ENCODE measurements at regions not wholly inside any gene's neighbourhood (a gene's known extent, or its start where the extent isn't known, plus 50 kb on each side); places are given as distances from the start of the nearest gene placed in this dataset.
"Not testable (repeated sequence)": the region's sequence is repeated elsewhere in the genome, so short reads cannot be mapped to it uniquely, and the experiment has no call there.

GRCh38 chr18:14958701-14959100 lies 210.7 kb downstream of the ANKRD30B start:
- H3K4me3 ChIP-seq (ENCODE audit: low read length) = no peak overlapping the region
- no peak for TF ChIP-seq CTCF (IDR thresholded peaks at IDR 0.05; ENCODE audit: insufficient read depth, low read depth, low read length, missing control alignments)
- no peak for DNase-seq (ENCODE audit: low read depth)

GRCh38 chr18:14959550-14959949 lies 211.6 kb downstream of the ANKRD30B start:
- no peak for TF ChIP-seq CTCF (IDR thresholded peaks at IDR 0.05; ENCODE audit: insufficient read depth, low read depth, low read length, missing control alignments)
- H3K4me3 ChIP-seq (ENCODE audit: low read length) = no peak overlapping the region
- no peak for DNase-seq (ENCODE audit: low read depth)

GRCh38 chr18:14961991-14962390 lies 214.0 kb downstream of the ANKRD30B start:
- H3K4me3 ChIP-seq (ENCODE audit: low read length) = no peak overlapping the region
- no peak for DNase-seq (ENCODE audit: low read depth)
- no peak for TF ChIP-seq CTCF (IDR thresholded peaks at IDR 0.05; ENCODE audit: insufficient read depth, low read depth, low read length, missing control alignments)

GRCh38 chr18:14962626-14963025 lies 214.7 kb downstream of the ANKRD30B start:
- no peak overlapping the region for H3K4me3 ChIP-seq (ENCODE audit: low read length)
- TF ChIP-seq CTCF (IDR thresholded peaks at IDR 0.05; ENCODE audit: insufficient read depth, low read depth, low read length, missing control alignments) = no peak
- DNase-seq (ENCODE audit: low read depth) = no peak

- no peak for DNase-seq (ENCODE audit: low read depth)
- H3K4me3 ChIP-seq (ENCODE audit: low read length) = no peak overlapping the region
- no peak for TF ChIP-seq CTCF (IDR thresholded peaks at IDR 0.05; ENCODE audit: insufficient read depth, low read depth, low read length, missing control alignments)
These were observed 215.3 kb downstream of the ANKRD30B start for GRCh38 chr18:14963246-14963645.

GRCh38 chr18:14964002-14964401 lies 216.0 kb downstream of the ANKRD30B start:
- TF ChIP-seq CTCF (IDR thresholded peaks at IDR 0.05; ENCODE audit: insufficient read depth, low read depth, low read length, missing control alignments) = no peak
- H3K4me3 ChIP-seq (ENCODE audit: low read length) = no peak overlapping the region

GRCh38 chr18:14964406-14964805 lies 216.4 kb downstream of the ANKRD30B start:
- TF ChIP-seq CTCF (IDR thresholded peaks at IDR 0.05; ENCODE audit: insufficient read depth, low read depth, low read length, missing control alignments) = no peak
- DNase-seq (ENCODE audit: low read depth) = no peak
- no peak overlapping the region for H3K4me3 ChIP-seq (ENCODE audit: low read length)

More at GRCh38 chr18:14964002-14964401, 216.0 kb downstream of the ANKRD30B start:
- no peak for DNase-seq (ENCODE audit: low read depth)

- not testable (repeated sequence) for DNase-seq (ENCODE audit: low read depth); H3K4me3 ChIP-seq (ENCODE audit: low read length)
These were observed 217.0 kb downstream of the ANKRD30B start for GRCh38 chr18:14964976-14965375.

All from epithelial cell of esophagus (primary cell).